Duodenal mucosa (tissue), 2 donors: ENCODE measurements at regions not wholly inside any gene's neighbourhood (a gene's known extent, or its start where the extent isn't known, plus 50 kb on each side); places are given as distances from the start of the nearest gene placed in this dataset.
"Not testable (repeated sequence)": the region's sequence is repeated elsewhere in the genome, so short reads cannot be mapped to it uniquely, and the experiment has no call there.

ENCODE experiments used
- H3K27ac ChIP-seq: one replicate; pipeline ENCODE4 v1.7.0; 2013; ENCODE audit warnings: low read depth, low read length
- H3K27me3 ChIP-seq, 2 donors: one replicate each; pipeline ENCODE4 v1.7.0; 2013; ENCODE audit warnings: low read length in 2 of 2, control low read depth in 1 of 2; ENCODE audit not compliant: insufficient read depth in 2 of 2, control insufficient read depth in 1 of 2
- H3K36me3 ChIP-seq, 2 donors: one replicate each; pipeline ENCODE4 v1.7.0; 2013; ENCODE audit warnings: low read length in 2 of 2, control low read depth in 1 of 2; ENCODE audit not compliant: insufficient read depth in 2 of 2, control insufficient read depth in 1 of 2
- H3K4me1 ChIP-seq, 2 donors: one replicate each; pipeline ENCODE4 v1.7.0; 2013; ENCODE audit warnings: low read length in 2 of 2, control low read depth in 1 of 2; ENCODE audit not compliant: insufficient read depth in 2 of 2, control insufficient read depth in 1 of 2
- H3K4me3 ChIP-seq, 2 donors: one replicate each; pipeline ENCODE4 v1.7.0; 2013; ENCODE audit warnings: low read length in 2 of 2, low read depth in 1 of 2
- H3K9ac ChIP-seq, 2 donors: one replicate each; pipeline ENCODE4 v1.7.0; 2013; ENCODE audit warnings: low read length in 2 of 2, low read depth in 1 of 2
- H3K9me3 ChIP-seq, 2 donors: one replicate each; pipeline ENCODE4 v1.7.0; 2013; ENCODE audit warnings: low read length in 2 of 2, control low read depth in 1 of 2; ENCODE audit not compliant: control insufficient read depth in 1 of 2

DNA sequence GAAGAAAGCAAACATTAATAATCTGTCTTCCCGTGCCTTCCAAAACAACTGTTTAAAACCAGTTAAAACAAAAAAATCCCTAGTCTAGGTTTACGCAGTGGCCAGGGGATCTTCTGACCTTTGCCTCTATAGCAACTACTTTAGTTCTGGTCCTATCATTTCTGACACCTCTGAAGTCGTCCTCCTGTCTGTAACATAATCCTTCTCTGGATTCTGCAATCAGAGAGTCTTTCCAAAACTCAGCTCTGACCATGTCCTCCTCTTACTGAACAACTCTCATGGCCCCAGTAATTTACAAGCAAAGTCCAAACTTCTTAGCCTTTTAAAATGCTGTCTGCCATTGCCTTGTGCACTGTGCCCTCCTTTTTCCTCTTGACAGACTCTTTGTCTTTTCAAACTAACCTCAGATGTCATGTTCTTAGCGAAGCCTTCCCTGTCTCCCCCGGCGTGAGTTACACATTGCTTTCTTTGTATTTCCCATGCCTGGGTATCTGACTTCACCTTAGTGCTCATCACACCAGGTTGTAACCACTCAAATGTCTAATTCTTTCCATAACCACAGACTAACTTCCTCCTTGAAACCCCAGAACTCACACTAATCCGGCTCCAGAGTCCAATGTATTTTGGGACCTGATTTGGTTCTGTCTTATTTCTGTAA is 105.2 kb upstream of the BNIP2 start:
- no peak overlapping the region for H3K27ac ChIP-seq
- H3K4me1 ChIP-seq, result no peaks in the 10 kb centered on the region
- no peak overlapping the region for H3K4me3 ChIP-seq
- no peak overlapping the region for H3K9ac ChIP-seq
- no peaks in the 10 kb centered on the region for H3K9me3 ChIP-seq
- H3K36me3 ChIP-seq, result no peaks in the 10 kb centered on the region
- peaks cover 0 to 18% of the 10 kb centered on the region in 2 donors for H3K27me3 ChIP-seq

DNA sequence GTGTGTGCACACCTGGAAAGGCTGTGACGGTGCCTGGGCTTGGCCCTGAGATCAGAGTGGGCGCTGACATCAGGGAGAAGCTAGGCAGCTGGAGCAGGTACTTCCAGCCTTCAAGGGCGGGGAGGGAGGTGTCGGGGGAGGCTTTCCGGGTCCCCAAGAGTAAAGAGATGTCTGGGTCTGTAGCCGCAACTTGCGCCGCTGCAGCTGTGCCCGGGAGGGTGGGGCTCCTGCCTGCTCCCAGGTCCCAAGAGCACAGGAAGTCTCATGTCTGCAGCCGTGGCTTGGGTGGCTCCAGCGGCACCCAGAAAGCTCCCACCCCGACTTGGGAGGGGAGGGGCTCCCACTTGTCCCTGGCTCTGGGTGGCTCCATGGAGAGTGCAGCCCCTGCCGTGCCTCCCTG is 103.2 kb upstream of the BNIP2 start:
- no peaks in the 10 kb centered on the region for H3K36me3 ChIP-seq
- no peak overlapping the region for H3K27ac ChIP-seq
- H3K9me3 ChIP-seq, result no peaks in the 10 kb centered on the region
- no peaks in the 10 kb centered on the region for H3K4me1 ChIP-seq
- peak overlapping the region in 1 of 2 donors; percentile 36 for H3K4me3 ChIP-seq
- no peak overlapping the region for H3K9ac ChIP-seq
- peaks cover 0 to 18% of the 10 kb centered on the region in 2 donors for H3K27me3 ChIP-seq

DNA sequence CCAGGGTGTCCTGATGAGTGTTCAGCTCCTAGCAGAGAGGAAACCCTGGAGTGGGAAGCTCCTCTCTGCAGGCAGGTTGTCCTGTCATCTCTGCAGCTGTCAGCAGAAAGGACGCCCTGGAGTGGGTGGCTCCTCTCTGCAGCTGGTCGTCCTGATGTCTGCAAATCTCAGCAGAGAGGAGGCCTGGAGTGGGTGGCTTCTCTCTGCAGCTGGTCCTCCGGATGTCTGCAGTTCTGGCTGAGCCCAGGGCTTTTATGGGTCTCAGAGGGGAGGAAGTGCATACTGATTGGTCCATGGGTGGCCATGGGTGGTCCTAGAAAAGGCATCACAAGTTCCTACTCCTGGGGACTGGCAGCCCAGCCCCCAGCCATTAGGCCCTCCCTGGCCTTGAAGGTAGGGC is 102.6 kb upstream of the BNIP2 start:
- Histone ChIP-seq H3K9me3 (no peaks in the 10 kb centered on the region), H3K4me3 (no peak overlapping the region), H3K4me1 (no peaks in the 10 kb centered on the region), H3K36me3 (no peaks in the 10 kb centered on the region), H3K27ac (no peak overlapping the region), H3K9ac (no peak overlapping the region), H3K27me3 (peaks cover 0 to 18% of the 10 kb centered on the region in 2 donors)

DNA sequence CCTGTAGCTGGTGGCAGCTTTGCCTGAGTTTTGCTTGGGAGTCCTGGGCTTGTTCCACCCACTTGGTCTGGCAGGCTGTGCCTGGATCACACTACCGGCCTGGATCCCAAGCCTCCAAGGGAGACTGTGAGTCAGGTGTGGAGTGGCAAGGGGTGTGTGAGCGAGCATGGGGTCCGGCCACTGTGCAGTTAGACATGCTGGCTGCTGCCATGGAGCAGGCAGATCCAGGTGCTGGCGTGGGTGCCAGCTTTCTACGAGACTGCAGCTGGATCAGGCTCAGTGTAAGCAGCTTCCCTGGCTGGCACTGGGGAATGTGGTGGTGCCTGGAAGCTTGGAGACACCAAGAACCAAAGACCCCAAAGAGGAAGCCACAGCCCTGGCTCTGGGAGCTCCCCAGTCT is 102.0 kb upstream of the BNIP2 start:
- H3K4me1 ChIP-seq, result no peaks in the 10 kb centered on the region
- no peaks in the 10 kb centered on the region for H3K9me3 ChIP-seq
- no peak overlapping the region for H3K27ac ChIP-seq
- no peak overlapping the region for H3K4me3 ChIP-seq
- peaks cover 0 to 14% of the 10 kb centered on the region in 2 donors for H3K27me3 ChIP-seq
- no peak overlapping the region for H3K9ac ChIP-seq
- no peaks in the 10 kb centered on the region for H3K36me3 ChIP-seq

DNA sequence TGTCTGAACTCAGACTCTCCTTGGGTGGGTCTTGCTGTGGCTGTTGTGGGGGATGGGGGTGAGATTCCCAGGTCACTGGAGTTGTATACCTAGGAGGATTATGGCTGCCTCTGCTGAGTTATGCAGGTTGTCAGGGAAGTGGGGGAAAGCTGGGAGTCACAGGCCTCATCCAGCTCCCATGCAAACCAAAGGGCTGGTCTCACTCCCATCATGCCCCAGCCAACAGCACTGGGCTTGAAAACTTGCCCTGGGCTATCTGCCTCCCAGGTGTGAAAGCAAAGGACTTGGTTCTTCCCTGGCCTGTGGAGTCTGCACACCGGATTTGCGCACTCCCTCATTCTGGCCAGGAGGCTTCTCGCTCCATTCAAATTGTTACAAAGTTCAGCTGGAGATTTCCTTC is 97.3 kb upstream of the BNIP2 start:
- H3K4me1 ChIP-seq, H3K27me3 ChIP-seq, H3K36me3 ChIP-seq, H3K9ac ChIP-seq, H3K27ac ChIP-seq, H3K4me3 ChIP-seq, H3K9me3 ChIP-seq: not testable (repeated sequence)

DNA sequence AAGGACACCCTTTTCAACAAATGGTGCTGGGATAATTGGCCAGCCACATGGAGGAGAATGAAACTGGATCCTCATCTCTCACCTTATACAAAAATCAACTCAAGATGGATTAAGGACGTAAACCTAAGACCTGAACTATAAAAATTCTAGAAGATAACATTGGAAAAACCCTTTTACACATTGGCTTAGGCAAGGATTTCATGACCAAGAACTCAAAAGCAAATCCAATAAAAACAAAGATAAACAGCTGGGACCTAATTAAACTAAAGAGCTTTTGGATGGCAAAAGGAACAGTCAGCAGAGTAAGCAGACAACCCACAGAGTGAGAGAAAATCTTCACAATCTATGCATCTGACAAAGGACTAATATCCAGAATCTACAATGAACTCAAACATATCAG is 96.9 kb upstream of the BNIP2 start:
- H3K36me3 ChIP-seq, H3K27me3 ChIP-seq, H3K9me3 ChIP-seq, H3K9ac ChIP-seq, H3K4me3 ChIP-seq, H3K4me1 ChIP-seq, H3K27ac ChIP-seq: not testable (repeated sequence)

DNA sequence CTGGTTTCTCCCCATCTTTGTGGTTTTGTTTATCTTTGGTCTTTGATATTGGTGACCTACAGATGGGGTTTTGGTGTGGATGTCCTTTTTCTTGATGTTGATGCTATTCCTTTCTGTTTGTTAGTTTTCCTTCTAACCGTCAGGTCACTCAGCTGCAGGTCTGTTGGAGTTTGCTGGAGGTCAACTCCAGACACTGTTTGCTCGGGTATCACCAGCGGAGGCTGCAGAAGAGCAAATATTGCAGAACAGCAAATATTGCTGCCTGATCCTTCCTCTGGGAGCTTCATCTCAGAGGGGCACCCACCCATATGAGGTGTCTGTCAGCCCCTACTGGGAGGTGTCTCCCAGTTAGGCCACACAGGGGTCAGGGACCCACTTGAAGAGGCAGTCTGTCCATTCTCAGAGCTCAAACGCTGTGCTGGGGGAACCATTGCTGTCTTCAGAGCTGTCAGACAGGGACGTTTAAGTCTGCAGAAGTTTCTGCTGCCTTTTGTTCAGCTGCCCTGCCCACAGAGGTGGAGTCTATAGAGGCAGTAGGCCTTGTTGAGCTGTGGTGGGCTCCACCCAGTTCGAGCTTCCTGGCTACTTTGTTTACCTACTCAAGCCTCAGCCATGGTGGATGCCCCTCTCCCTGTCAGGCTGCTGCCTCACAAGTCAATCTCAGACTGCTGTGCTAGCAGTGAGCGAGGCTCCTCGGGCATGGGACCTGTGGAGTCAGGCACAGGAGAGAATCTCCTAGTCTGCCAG is 94.8 kb upstream of the BNIP2 start:
- H3K4me3 ChIP-seq, H3K36me3 ChIP-seq, H3K27ac ChIP-seq, H3K9me3 ChIP-seq, H3K9ac ChIP-seq, H3K4me1 ChIP-seq, H3K27me3 ChIP-seq: not testable (repeated sequence)

DNA sequence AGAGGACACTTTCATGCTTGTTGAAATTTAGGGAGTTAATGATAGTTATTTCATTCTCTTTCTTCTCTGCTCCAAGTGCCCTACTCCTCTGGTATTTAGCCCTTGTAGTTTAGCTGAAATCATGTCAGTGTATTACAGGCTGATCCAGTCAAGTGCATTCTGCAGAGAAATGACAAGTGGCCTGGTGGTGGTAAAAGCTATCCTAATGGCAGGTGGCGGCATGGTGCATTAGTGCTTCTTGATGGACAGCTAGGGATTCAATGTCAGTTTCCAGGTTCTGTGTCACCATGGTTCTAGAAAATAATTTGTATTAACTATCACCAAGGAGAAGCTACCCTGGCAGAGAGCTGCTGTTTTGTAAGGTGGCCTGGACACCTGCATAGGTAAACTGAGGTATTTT is 90.0 kb upstream of the BNIP2 start:
- Histone ChIP-seq H3K36me3 (no peaks in the 10 kb centered on the region), H3K27ac (no peak overlapping the region), H3K9ac (no peak overlapping the region), H3K4me3 (no peak overlapping the region), H3K4me1 (no peaks in the 10 kb centered on the region), H3K9me3 (no peaks in the 10 kb centered on the region), H3K27me3 (no peaks in the 10 kb centered on the region)

DNA sequence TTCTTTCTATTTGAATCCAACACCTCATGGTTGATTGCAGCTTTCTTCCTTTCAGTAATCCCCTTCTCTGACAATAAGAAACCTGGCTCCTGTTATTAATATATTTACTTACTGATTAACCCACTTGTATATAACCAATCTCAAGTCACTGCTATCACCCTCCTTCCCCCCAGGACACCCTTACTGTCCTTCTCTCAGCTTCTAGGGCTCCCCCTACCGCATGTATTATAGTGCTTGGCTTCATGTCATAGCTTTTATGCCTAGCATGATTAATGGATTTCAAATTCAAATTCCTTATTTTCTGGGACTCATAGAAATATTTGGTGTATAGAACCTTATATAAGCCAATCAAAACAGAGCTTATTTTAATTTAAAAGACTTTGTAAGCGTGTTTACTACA is 75.7 kb upstream of the BNIP2 start:
- Histone ChIP-seq H3K9me3 (no peaks in the 10 kb centered on the region), H3K27ac (no peak overlapping the region), H3K9ac (no peak overlapping the region), H3K4me1 (no peaks in the 10 kb centered on the region), H3K27me3 (peaks cover 1 to 3% of the 10 kb centered on the region in 2 donors), H3K36me3 (no peaks in the 10 kb centered on the region), H3K4me3 (no peak overlapping the region)

DNA sequence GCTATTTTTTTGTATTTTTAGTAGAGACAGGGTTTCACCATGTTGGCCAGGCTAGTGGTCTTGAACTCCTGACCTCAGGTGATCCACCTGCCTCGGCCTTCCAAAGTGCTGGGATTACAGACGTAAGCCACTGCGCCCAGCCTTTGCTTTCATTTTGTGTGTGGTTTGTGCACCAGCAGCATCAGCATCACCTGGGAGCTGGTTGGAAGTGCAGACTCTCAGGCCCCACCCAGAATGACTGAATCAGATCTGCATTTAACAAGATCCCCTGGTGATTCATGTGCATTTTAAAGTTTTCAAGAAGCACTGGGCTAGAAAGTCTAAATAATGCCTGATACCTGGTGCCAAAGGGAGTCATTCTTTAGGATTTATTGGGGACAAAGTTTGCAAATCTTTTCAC is 73.4 kb upstream of the BNIP2 start:
- Histone ChIP-seq H3K27me3 (peaks cover 0 to 3% of the 10 kb centered on the region in 2 donors), H3K9me3 (no peaks in the 10 kb centered on the region), H3K4me3 (no peak overlapping the region), H3K4me1 (no peaks in the 10 kb centered on the region), H3K36me3 (no peaks in the 10 kb centered on the region), H3K27ac (no peak overlapping the region), H3K9ac (no peak overlapping the region)
